ENCODE measurements at regions not wholly inside any gene's neighbourhood (a gene's known extent, or its start where the extent isn't known, plus 50 kb on each side); places are given as distances from the start of the nearest gene placed in this dataset.

- TF ChIP-seq CHD7 (IDR thresholded peaks at IDR 0.05; ENCODE audit: insufficient replicate concordance, low read length) (no peak), GTF2F1 (IDR thresholded peaks at IDR 0.05; ENCODE audit: borderline replicate concordance, low read depth, low read length) (no peak), POU5F1 (IDR thresholded peaks at IDR 0.05; ENCODE audit: low read depth, low read length) (no peak), JUND (IDR thresholded peaks at IDR 0.05; ENCODE audit: low read length) (no peak)
Measured at GRCh38 chr1:117753652-117754051, 147.8 kb downstream of the TENT5C start (continued).

All from H1 (cell line).